GM12878 (cell line): ENCODE measurements at regions not wholly inside any gene's neighbourhood (a gene's known extent, or its start where the extent isn't known, plus 50 kb on each side); places are given as distances from the start of the nearest gene placed in this dataset.

Source experiments
- FOS ChIP-seq: IDR thresholded peaks from 3 replicates; pipeline ENCODE4 v1.6.1; 2011; ENCODE audit warnings: borderline replicate concordance; ENCODE audit not compliant: insufficient read length; ENCODE audit errors: extremely low read depth
- KDM1A ChIP-seq: fragments of 200-600 bp; sonication (generic); IDR thresholded peaks from 2 replicates; pipeline ENCODE4 v1.6.1; 2016; ENCODE audit warnings: borderline replicate concordance
- KLF5 ChIP-seq: fragments of 450-650 bp; IDR thresholded peaks from 2 replicates; pipeline ENCODE4 v1.6.1; 2014; ENCODE audit warnings: mild to moderate bottlenecking; ENCODE audit not compliant: partially characterized antibody
- NR2C1 ChIP-seq: fragments of 450-650 bp; IDR thresholded peaks from 2 replicates; pipeline ENCODE4 v1.6.1; 2017; ENCODE audit warnings: antibody characterized with exemption, mild to moderate bottlenecking, moderate library complexity
- TBL1XR1 ChIP-seq: IDR thresholded peaks from 2 replicates; pipeline ENCODE4 v1.6.1; 2012; ENCODE audit warnings: low read depth, low read length, improper control_type of control experiment
- TF ChIP-seq, protein P1 (sequence below): fragments of 450-650 bp; IDR thresholded peaks from 2 replicates; pipeline ENCODE4 v1.6.1; 2017; ENCODE audit warnings: mild to moderate bottlenecking, moderate library complexity
- TF ChIP-seq, protein P2 (sequence below): fragments of 450-650 bp; formaldehyde crosslinking; IDR thresholded peaks from 2 replicates; pipeline ENCODE4 v1.5.0; 2022; ENCODE audit warnings: mild to moderate bottlenecking, missing genetic modification characterization

GRCh38 chr3:78186404-78186803, 1146.5 kb downstream of the ROBO2 start (continued):
- TF ChIP-seq, protein P1, sequence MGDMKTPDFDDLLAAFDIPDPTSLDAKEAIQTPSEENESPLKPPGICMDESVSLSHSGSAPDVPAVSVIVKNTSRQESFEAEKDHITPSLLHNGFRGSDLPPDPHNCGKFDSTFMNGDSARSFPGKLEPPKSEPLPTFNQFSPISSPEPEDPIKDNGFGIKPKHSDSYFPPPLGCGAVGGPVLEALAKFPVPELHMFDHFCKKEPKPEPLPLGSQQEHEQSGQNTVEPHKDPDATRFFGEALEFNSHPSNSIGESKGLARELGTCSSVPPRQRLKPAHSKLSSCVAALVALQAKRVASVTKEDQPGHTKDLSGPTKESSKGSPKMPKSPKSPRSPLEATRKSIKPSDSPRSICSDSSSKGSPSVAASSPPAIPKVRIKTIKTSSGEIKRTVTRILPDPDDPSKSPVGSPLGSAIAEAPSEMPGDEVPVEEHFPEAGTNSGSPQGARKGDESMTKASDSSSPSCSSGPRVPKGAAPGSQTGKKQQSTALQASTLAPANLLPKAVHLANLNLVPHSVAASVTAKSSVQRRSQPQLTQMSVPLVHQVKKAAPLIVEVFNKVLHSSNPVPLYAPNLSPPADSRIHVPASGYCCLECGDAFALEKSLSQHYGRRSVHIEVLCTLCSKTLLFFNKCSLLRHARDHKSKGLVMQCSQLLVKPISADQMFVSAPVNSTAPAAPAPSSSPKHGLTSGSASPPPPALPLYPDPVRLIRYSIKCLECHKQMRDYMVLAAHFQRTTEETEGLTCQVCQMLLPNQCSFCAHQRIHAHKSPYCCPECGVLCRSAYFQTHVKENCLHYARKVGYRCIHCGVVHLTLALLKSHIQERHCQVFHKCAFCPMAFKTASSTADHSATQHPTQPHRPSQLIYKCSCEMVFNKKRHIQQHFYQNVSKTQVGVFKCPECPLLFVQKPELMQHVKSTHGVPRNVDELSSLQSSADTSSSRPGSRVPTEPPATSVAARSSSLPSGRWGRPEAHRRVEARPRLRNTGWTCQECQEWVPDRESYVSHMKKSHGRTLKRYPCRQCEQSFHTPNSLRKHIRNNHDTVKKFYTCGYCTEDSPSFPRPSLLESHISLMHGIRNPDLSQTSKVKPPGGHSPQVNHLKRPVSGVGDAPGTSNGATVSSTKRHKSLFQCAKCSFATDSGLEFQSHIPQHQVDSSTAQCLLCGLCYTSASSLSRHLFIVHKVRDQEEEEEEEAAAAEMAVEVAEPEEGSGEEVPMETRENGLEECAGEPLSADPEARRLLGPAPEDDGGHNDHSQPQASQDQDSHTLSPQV: no peak
- TF ChIP-seq TBL1XR1 (no peak), KLF5 (no peak), FOS (no peak), NR2C1 (no peak), KDM1A (no peak)
- TF ChIP-seq, protein P2, sequence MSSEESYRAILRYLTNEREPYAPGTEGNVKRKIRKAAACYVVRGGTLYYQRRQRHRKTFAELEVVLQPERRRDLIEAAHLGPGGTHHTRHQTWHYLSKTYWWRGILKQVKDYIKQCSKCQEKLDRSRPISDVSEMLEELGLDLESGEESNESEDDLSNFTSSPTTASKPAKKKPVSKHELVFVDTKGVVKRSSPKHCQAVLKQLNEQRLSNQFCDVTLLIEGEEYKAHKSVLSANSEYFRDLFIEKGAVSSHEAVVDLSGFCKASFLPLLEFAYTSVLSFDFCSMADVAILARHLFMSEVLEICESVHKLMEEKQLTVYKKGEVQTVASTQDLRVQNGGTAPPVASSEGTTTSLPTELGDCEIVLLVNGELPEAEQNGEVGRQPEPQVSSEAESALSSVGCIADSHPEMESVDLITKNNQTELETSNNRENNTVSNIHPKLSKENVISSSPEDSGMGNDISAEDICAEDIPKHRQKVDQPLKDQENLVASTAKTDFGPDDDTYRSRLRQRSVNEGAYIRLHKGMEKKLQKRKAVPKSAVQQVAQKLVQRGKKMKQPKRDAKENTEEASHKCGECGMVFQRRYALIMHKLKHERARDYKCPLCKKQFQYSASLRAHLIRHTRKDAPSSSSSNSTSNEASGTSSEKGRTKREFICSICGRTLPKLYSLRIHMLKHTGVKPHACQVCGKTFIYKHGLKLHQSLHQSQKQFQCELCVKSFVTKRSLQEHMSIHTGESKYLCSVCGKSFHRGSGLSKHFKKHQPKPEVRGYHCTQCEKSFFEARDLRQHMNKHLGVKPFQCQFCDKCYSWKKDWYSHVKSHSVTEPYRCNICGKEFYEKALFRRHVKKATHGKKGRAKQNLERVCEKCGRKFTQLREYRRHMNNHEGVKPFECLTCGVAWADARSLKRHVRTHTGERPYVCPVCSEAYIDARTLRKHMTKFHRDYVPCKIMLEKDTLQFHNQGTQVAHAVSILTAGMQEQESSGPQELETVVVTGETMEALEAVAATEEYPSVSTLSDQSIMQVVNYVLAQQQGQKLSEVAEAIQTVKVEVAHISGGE (CRISPR knock-in tag): no peak
